IMR-90 (cell line): ENCODE measurements at regions not wholly inside any gene's neighbourhood (a gene's known extent, or its start where the extent isn't known, plus 50 kb on each side); places are given as distances from the start of the nearest gene placed in this dataset.

ENCODE experiments used
- ATAC-seq: fragments of 200-7000 bp; cut with Tn5 transposase; 2 replicates; pipeline ENCODE4 v1.9.1; 2020; ENCODE audit warnings: low read depth, mild to moderate bottlenecking, moderate library complexity
- BruUV-seq: library from RNA; stranded (reverse); fragments of 400-500 nt; replicated peaks from 2 replicates; lab custom pipeline; 2021; lab: Mats Ljungman, UMichigan
- CTCF ChIA-PET: fragments of 300-600 bp; formaldehyde crosslinking; extraction: SDS; loops from one replicate; lab custom pipeline; 2021; ENCODE audit warnings: antibody characterized with exemption; lab: Yijun Ruan, JAX
- POLR2A ChIA-PET: fragments of 300-600 bp; sonication (Branson Sonifier 250); formaldehyde crosslinking; loops from one replicate; lab custom pipeline; 2022; ENCODE audit warnings: antibody characterized with exemption; ENCODE audit not compliant: unreplicated experiment; lab: Charles Lee
- DNase-seq: peaks from one replicate; pipeline ENCODE4 v3.0.0; 2013
- H2AFZ ChIP-seq: replicated peaks from 2 replicates; pipeline ENCODE3; 2013; ENCODE audit warnings: low read length, mild to moderate bottlenecking; ENCODE audit not compliant: poor library complexity
- H2AK5ac ChIP-seq: 2 replicates; pipeline ENCODE4 v1.6.1; 2013; ENCODE audit warnings: low read depth, low read length, inconsistent platforms
- H2AK9ac ChIP-seq: replicated peaks from 2 replicates; pipeline ENCODE3; 2013; ENCODE audit warnings: mild to moderate bottlenecking, low read depth, low read length, moderate library complexity; ENCODE audit not compliant: poor library complexity
- H2BK120ac ChIP-seq: 2 replicates; pipeline ENCODE4 v1.6.1; 2013; ENCODE audit warnings: low read depth, low read length, inconsistent platforms
- H2BK15ac ChIP-seq: 3 replicates; pipeline ENCODE4 v1.6.1; 2013; ENCODE audit warnings: low read depth, low read length, inconsistent platforms
- H2BK20ac ChIP-seq: 2 replicates; pipeline ENCODE4 v1.6.1; 2013; ENCODE audit warnings: low read depth, mild to moderate bottlenecking, inconsistent platforms, low read length, moderate library complexity
- H2BK5ac ChIP-seq: 2 replicates; pipeline ENCODE4 v1.6.1; 2013; ENCODE audit warnings: mild to moderate bottlenecking, low read depth, low read length, inconsistent platforms; ENCODE audit not compliant: poor library complexity, severe bottlenecking
- H3K14ac ChIP-seq: replicated peaks from 2 replicates; pipeline ENCODE4 v1.6.1; 2013; ENCODE audit warnings: low read depth, low read length, inconsistent platforms
- H3K18ac ChIP-seq: 2 replicates; pipeline ENCODE4 v1.6.1; 2013; ENCODE audit warnings: low read depth, low read length, control low read depth
- H3K23ac ChIP-seq: 2 replicates; pipeline ENCODE4 v1.6.1; 2013; ENCODE audit warnings: low read depth, low read length, inconsistent platforms
- H3K27ac ChIP-seq: 2 replicates; pipeline ENCODE4 v1.5.1; 2013; ENCODE audit warnings: mild to moderate bottlenecking, control low read depth, low read length; ENCODE audit not compliant: insufficient read depth
- H3K27me3 ChIP-seq: 2 replicates; pipeline ENCODE4 v1.6.1; 2013; ENCODE audit warnings: low read length; ENCODE audit not compliant: control insufficient read depth, insufficient read depth
- H3K36me3 ChIP-seq: 2 replicates; pipeline ENCODE4 v1.6.1; 2013; ENCODE audit warnings: low read length, mixed read lengths; ENCODE audit not compliant: control insufficient read depth, insufficient read depth
- H3K4ac ChIP-seq: 2 replicates; pipeline ENCODE4 v1.6.1; 2013; ENCODE audit warnings: low read depth, low read length, inconsistent platforms
- H3K4me1 ChIP-seq: 2 replicates; pipeline ENCODE4 v1.6.1; 2013; ENCODE audit warnings: low read length, mixed read lengths; ENCODE audit not compliant: control insufficient read depth, insufficient read depth
- H3K4me2 ChIP-seq: 2 replicates; pipeline ENCODE4 v1.6.1; 2013; ENCODE audit warnings: low read depth, mild to moderate bottlenecking, control low read depth, low read length, moderate library complexity
- H3K4me3 ChIP-seq: 2 replicates; pipeline ENCODE4 v1.5.1; 2013; ENCODE audit warnings: low read depth, mild to moderate bottlenecking, control low read depth, low read length, moderate library complexity; ENCODE audit not compliant: insufficient read depth
- H3K56ac ChIP-seq: 2 replicates; pipeline ENCODE4 v1.6.1; 2013; ENCODE audit warnings: low read length, inconsistent platforms; ENCODE audit not compliant: insufficient read depth; ENCODE audit errors: extremely low read depth
- H3K79me1 ChIP-seq, 2 experiments: 2 replicates each; pipeline ENCODE4 v1.6.1; 2013; ENCODE audit warnings: low read length in 2 of 2, inconsistent platforms in 1 of 2, low read depth in 1 of 2
- H3K9ac ChIP-seq: 2 replicates; pipeline ENCODE4 v1.6.1; 2013; ENCODE audit warnings: low read depth, low read length, control low read depth
- H3K9me1 ChIP-seq: 2 replicates; pipeline ENCODE4 v1.6.1; 2013; ENCODE audit warnings: low read length, inconsistent platforms; ENCODE audit not compliant: insufficient read depth
- H3K9me3 ChIP-seq: 2 replicates; pipeline ENCODE4 v1.6.1; 2013; ENCODE audit warnings: low read length; ENCODE audit not compliant: control insufficient read depth, insufficient read depth
- H4K20me1 ChIP-seq: 2 replicates; pipeline ENCODE4 v1.6.1; 2013; ENCODE audit warnings: low read length, inconsistent platforms; ENCODE audit not compliant: insufficient read depth
- H4K5ac ChIP-seq: 2 replicates; pipeline ENCODE4 v1.6.1; 2013; ENCODE audit warnings: mild to moderate bottlenecking, low read depth, low read length, control low read depth
- H4K8ac ChIP-seq, 2 experiments: 2 replicates each; pipeline ENCODE4 v1.6.1; 2013; ENCODE audit warnings: low read depth in 2 of 2, low read length in 2 of 2, control low read depth in 1 of 2, inconsistent platforms in 1 of 2
- H4K91ac ChIP-seq: 2 replicates; pipeline ENCODE4 v1.6.1; 2013; ENCODE audit warnings: low read depth, low read length, inconsistent platforms; ENCODE audit not compliant: insufficient read depth
- CEBPB ChIP-seq: IDR thresholded peaks from 2 replicates; pipeline ENCODE4 v1.6.1; 2012; ENCODE audit warnings: low read depth, low read length, improper control_type of control experiment
- RAD21 ChIP-seq: IDR thresholded peaks from 2 replicates; pipeline ENCODE4 v1.6.1; 2012; ENCODE audit warnings: low read length, improper control_type of control experiment
- SMC3 ChIP-seq: fragments of 150-350 bp; IDR thresholded peaks from 2 replicates; pipeline ENCODE4 v1.6.1; 2016; ENCODE audit warnings: low read depth, mild to moderate bottlenecking, antibody characterized with exemption, low read length, moderate library complexity
- WGBS, 2 experiments: methylation state at CpG; one replicate each; pipeline versions ENCODE4 v1.1.5 to v1.1.7; 2013; ENCODE audit warnings: missing lambda C conversion rate in 2 of 2; ENCODE audit not compliant: insufficient read length in 1 of 2; ENCODE audit errors: extremely low coverage in 2 of 2; 5-methylcytosine and 5-hydroxymethylcytosine counted together
- dilution Hi-C: fragments of 300-500 bp; cut with HindIII; formaldehyde crosslinking; loops from one replicate; pipeline ENCODE4 v1.14.3; 2018; ENCODE audit warnings: low sequenced_read_pairs; ENCODE audit not compliant: unreplicated experiment
- in situ Hi-C: fragments of 300-500 bp; cut with MboI; formaldehyde crosslinking; loops from 3 replicates; pipeline ENCODE4 v1.14.3; 2019; ENCODE audit warnings: low sequenced_read_pairs, inconsistent platforms, mixed read lengths
- intact Hi-C: fragments of 100-400 bp; cut with micrococcal nuclease; formaldehyde crosslinking; loops from 2 replicates; pipeline ENCODE4 v1.10.0; 2022
- TF ChIP-seq, protein P1 (sequence below): conservative IDR thresholded peaks from 2 replicates; pipeline ENCODE4 v1.5.1; 2012; ENCODE audit warnings: mild to moderate bottlenecking, low read depth, low read length, improper control_type of control experiment
- TF ChIP-seq, protein P2 (sequence below): fragments of 150-350 bp; IDR thresholded peaks from 2 replicates; pipeline ENCODE4 v1.6.1; 2017; ENCODE audit warnings: mild to moderate bottlenecking, antibody characterized with exemption, low read length, low read depth

DNA sequence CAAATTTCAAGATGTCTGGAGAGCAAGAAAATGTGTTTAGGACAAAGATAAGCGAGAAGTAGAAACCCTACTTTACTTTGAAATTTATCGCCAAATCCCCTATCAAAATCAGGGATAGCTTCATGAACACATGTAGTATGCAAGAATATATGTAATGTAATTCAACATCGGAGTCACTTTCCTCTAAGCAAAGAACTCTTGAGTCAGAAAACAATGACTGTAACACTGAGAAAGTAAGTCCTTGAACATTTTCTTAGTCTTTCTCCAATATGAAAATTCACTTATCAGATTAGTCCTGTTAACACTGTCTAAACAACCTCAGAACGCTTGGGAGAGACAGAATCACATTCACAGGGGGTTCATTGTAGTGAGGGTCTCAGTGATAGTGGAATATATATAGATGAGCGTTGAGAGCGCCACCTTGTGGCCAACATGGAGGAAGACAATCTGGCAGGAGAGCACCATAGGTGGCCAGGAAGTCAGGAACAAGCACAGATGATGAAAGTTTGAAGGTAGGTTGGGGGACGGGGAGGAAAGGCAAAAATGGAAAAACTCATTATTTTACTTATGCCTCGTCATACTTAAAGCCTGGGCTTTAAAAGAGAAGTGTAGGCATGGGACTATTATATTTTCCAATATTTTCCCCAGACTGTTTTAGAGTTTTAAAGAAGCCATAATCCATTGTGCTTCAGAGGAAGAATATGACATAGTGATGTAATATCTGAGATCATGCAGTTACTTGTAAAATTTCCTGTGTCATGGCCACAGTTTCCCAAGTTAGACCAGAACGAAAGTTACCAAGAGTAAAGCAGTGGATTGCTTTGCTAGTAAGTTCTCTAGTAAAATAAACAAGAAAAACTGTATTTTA lies 115.5 kb upstream of the GNAI1 start:
- TF ChIP-seq CEBPB (no peak), RAD21 (peak; percentile 77), SMC3 (peak; percentile 80)
- TF ChIP-seq, protein P1, sequence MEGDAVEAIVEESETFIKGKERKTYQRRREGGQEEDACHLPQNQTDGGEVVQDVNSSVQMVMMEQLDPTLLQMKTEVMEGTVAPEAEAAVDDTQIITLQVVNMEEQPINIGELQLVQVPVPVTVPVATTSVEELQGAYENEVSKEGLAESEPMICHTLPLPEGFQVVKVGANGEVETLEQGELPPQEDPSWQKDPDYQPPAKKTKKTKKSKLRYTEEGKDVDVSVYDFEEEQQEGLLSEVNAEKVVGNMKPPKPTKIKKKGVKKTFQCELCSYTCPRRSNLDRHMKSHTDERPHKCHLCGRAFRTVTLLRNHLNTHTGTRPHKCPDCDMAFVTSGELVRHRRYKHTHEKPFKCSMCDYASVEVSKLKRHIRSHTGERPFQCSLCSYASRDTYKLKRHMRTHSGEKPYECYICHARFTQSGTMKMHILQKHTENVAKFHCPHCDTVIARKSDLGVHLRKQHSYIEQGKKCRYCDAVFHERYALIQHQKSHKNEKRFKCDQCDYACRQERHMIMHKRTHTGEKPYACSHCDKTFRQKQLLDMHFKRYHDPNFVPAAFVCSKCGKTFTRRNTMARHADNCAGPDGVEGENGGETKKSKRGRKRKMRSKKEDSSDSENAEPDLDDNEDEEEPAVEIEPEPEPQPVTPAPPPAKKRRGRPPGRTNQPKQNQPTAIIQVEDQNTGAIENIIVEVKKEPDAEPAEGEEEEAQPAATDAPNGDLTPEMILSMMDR, result peak; percentile 79
- TF ChIP-seq, protein P2, sequence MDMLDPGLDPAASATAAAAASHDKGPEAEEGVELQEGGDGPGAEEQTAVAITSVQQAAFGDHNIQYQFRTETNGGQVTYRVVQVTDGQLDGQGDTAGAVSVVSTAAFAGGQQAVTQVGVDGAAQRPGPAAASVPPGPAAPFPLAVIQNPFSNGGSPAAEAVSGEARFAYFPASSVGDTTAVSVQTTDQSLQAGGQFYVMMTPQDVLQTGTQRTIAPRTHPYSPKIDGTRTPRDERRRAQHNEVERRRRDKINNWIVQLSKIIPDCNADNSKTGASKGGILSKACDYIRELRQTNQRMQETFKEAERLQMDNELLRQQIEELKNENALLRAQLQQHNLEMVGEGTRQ, result no peak
- in situ Hi-C loops, result no loop called here
- BruUV-seq, result no TSS peak
- Histone ChIP-seq H2AK9ac (no peak overlapping the region), H2BK15ac (peak overlapping the region; percentile 2; the same call in 2 of the 3 replicates), H2AFZ (no peak overlapping the region), H3K9ac (no peak overlapping the region; the same call in 1 of the 2 replicates), H4K8ac (peak overlapping the region; percentile 0 to 87), H3K56ac (peak overlapping the region; percentile 20; the same call in 1 of the 2 replicates), H2BK20ac (peak overlapping the region; percentile 90; the same call in 1 of the 2 replicates), H3K23ac (peak overlapping the region; percentile 44; the same call in 1 of the 2 replicates), H3K9me3 (peaks cover 3% of the 10 kb centered on the region; the same call in 1 of the 2 replicates), H3K4ac (peak overlapping the region; percentile 84), H4K5ac (peak overlapping the region; percentile 70; the same call in 1 of the 2 replicates), H3K27me3 (no peaks in the 10 kb centered on the region), H3K4me2 (no peak overlapping the region), H3K36me3 (no peaks in the 10 kb centered on the region), H3K4me3 (no peak overlapping the region), H2BK120ac (peak overlapping the region; percentile 92), H3K9me1 (no peaks in the 10 kb centered on the region), H3K79me1 (no peaks in the 10 kb centered on the region), H3K14ac (peak overlapping the region; percentile 73), H4K20me1 (no peaks in the 10 kb centered on the region), H3K4me1 (peaks cover 2% of the 10 kb centered on the region; the same call in 1 of the 2 replicates), H2BK5ac (peak overlapping the region; percentile 86), H3K18ac (peak overlapping the region; percentile 80; the same call in 1 of the 2 replicates), H3K27ac (no peak overlapping the region), H4K91ac (peak overlapping the region; percentile 81), H2AK5ac (no peak overlapping the region)
- dilution Hi-C loops, result no loop called here
- ChIA-PET POLR2A (no interaction called here), CTCF (no interaction called here)
- DNase-seq (peak; percentile 64), ATAC-seq (peak; percentile 85)
- intact Hi-C loops, result loop anchor here (1.0 to 5.0 kb wide), 6 partner anchors 87 to 721 kb away; partner anchors contain the start of gene MAGI2
- 0% methylated on average over 2 of the region's 9 CpGs; no CpG with 5 or more reads in 1 of the 2 experiments for WGBS, 2 experiments
